Adrenal gland (tissue), 9 donors: ENCODE measurements at regions not wholly inside any gene's neighbourhood (a gene's known extent, or its start where the extent isn't known, plus 50 kb on each side); places are given as distances from the start of the nearest gene placed in this dataset.
"Not testable (repeated sequence)": the region's sequence is repeated elsewhere in the genome, so short reads cannot be mapped to it uniquely, and the experiment has no call there.

Experiments used
- DNase-seq, 7 donors: peaks; one replicate each; pipeline ENCODE4 v3.0.0-alpha.2; 2019 to 2020
- H3K27ac ChIP-seq, 5 donors: fragments of 200-600 bp; sonication (generic) in 4 of 5; 1 replicate in 3 of 5; 2 replicates in 2 of 5; pipeline versions ENCODE4 v1.5.1 to v1.8.0; 2016 to 2020; ENCODE audit warnings: mild to moderate bottlenecking in 1 of 5
- H3K27me3 ChIP-seq: fragments of 200-600 bp; 2 replicates; pipeline ENCODE4 v1.8.0; 2021
- H3K36me3 ChIP-seq, 2 donors: fragments of 200-600 bp; replicated peaks in 1 of 2; 1 replicate in 1 of 2; 2 replicates in 1 of 2; pipeline versions ENCODE4 v1.5.1 to v1.8.0; 2018 to 2022
- H3K4me1 ChIP-seq, 2 donors: fragments of 200-600 bp; replicated peaks in 1 of 2; 1 replicate in 1 of 2; 2 replicates in 1 of 2; pipeline versions ENCODE4 v1.5.1 to v1.8.0; 2018 to 2021
- H3K4me3 ChIP-seq, 4 donors: fragments of 200-600 bp; sonication (generic) in 3 of 4; one replicate each; pipeline ENCODE4 v1.5.1; 2016 to 2018
- H3K9me3 ChIP-seq, 3 donors: fragments of 200-600 bp; sonication (generic) in 1 of 3; replicated peaks in 1 of 3; 1 replicate in 2 of 3; 2 replicates in 1 of 3; pipeline versions ENCODE4 v1.5.1 to v1.8.0; 2016 to 2021
- CTCF ChIP-seq, 6 experiments: fragments of 450-650 bp in 4 of 6; fragments of 200-600 bp in 2 of 6; sonication (generic) in 1 of 6; IDR thresholded peaks; 1 replicate in 5 of 6; 2 replicates in 1 of 6; pipeline versions ENCODE4 v1.5.1 to v1.8.0; 2016 to 2021; ENCODE audit warnings: antibody characterized with exemption in 6 of 6, mild to moderate bottlenecking in 2 of 6, moderate library complexity in 1 of 6
- POLR2A ChIP-seq, 2 donors: fragments of 450-650 bp; IDR thresholded peaks; one replicate each; pipeline ENCODE4 v1.6.1; 2017; ENCODE audit warnings: antibody characterized with exemption in 2 of 2, mild to moderate bottlenecking in 2 of 2, moderate library complexity in 1 of 2
- WGBS, 4 donors: extraction: QIAGEN DNeasy Blood & Tissue Kit in 2 of 4; methylation state at CpG; one replicate each; pipeline versions ENCODE4 v1.1.5 to v1.1.7; 2013 to 2017; 5-methylcytosine and 5-hydroxymethylcytosine counted together
- intact Hi-C, 2 donors: fragments of 100-400 bp; cut with DNase I; formaldehyde crosslinking; loops; one replicate each; pipeline versions ENCODE4 v1.14.1 to v1.15.0; 2022 to 2023
- donor health status: healthy with polysubstance abuse.
- donor health status: Bipolar disorder and iron deficiency.
- donor health status: DM: yes; HTN: yes; CAD: no.
- donor health status: DM: no; HTN: no; CAD: no.
- donor health status: DM: no; HTN: no; CAD: no.

- 31 to 61% (median 54%) methylated on average over 6 to 11 of the region's 11 CpGs for WGBS, 4 donors
- peak overlapping the region in 1 of 5 donors; percentile 65 for H3K27ac ChIP-seq
- intact Hi-C loops = no loop called here
- H3K27me3 ChIP-seq = no peaks in the 10 kb centered on the region
- peak; percentile 77 to 92 (median 87) for DNase-seq
- peaks cover 20 to 24% of the 10 kb centered on the region in 2 donors for H3K4me1 ChIP-seq
- H3K9me3 ChIP-seq = no peaks in the 10 kb centered on the region
- no peaks in the 10 kb centered on the region for H3K36me3 ChIP-seq
- no peak for TF ChIP-seq CTCF (IDR thresholded peaks at IDR 0.05)
- no peak for TF ChIP-seq POLR2A (IDR thresholded peaks at IDR 0.05)
- no peak overlapping the region for H3K4me3 ChIP-seq
These were observed 104.9 kb downstream of the SNX5 start for GRCh38 chr20:17863577-17864292.

GRCh38 chr20:17863209-17863576 lies 105.4 kb downstream of the SNX5 start:
- Histone ChIP-seq H3K27ac (peak overlapping the region in 1 of 5 donors; percentile 65), H3K27me3 (no peaks in the 10 kb centered on the region), H3K9me3 (no peaks in the 10 kb centered on the region), H3K36me3 (no peaks in the 10 kb centered on the region), H3K4me1 (peaks cover 20 to 24% of the 10 kb centered on the region in 2 donors), H3K4me3 (no peak overlapping the region)
- 53 to 67% (median 57%) methylated on average over 2 to 4 of the region's 4 CpGs for WGBS, 4 donors
- intact Hi-C loops = no loop called here
- TF ChIP-seq POLR2A (IDR thresholded peaks at IDR 0.05) (no peak), CTCF (IDR thresholded peaks at IDR 0.05) (no peak)
- no peak for DNase-seq

GRCh38 chr20:17862171-17862570 lies 106.4 kb downstream of the SNX5 start:
- Histone ChIP-seq H3K4me3 (no peak overlapping the region), H3K4me1 (peaks cover 20 to 24% of the 10 kb centered on the region in 2 donors), H3K27ac (no peak overlapping the region), H3K27me3 (no peaks in the 10 kb centered on the region), H3K36me3 (no peaks in the 10 kb centered on the region), H3K9me3 (no peaks in the 10 kb centered on the region)
- DNase-seq = no peak
- intact Hi-C loops = no loop called here
- WGBS, 4 donors = 85 to 100% (median 88%) methylated on average over 1 of the region's 1 CpG
- TF ChIP-seq CTCF (IDR thresholded peaks at IDR 0.05) = no peak
- no peak for TF ChIP-seq POLR2A (IDR thresholded peaks at IDR 0.05)

DNA sequence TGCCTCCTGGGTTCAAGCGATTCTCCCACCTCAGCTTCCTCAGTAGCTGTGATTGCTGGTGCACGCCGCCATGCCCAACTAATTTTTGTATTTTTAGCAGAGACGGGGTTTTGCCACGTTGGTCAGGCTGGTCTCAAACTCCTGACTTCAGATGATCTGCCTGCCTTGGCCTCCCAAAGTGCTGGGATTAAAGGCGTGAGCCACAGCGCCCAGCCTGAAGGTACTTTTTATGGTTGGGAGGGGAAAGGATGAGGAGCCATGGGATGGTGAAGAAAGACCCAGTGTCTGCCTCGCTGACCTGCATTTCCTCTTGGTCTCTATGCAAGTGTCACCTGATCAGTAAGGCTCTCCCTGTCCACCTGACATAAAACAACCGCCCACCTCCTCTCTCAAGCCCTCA lies 107.0 kb downstream of the SNX5 start:
- peaks cover 20 to 24% of the 10 kb centered on the region in 2 donors for H3K4me1 ChIP-seq
- H3K27ac ChIP-seq, H3K36me3 ChIP-seq, H3K9me3 ChIP-seq, intact Hi-C loops, DNase-seq, H3K4me3 ChIP-seq, H3K27me3 ChIP-seq: not testable (repeated sequence)
- 95 to 97% (median 95%) methylated on average over 9 of the region's 9 CpGs for WGBS, 4 donors
